ENCODE measurements at regions not wholly inside any gene's neighbourhood (a gene's known extent, or its start where the extent isn't known, plus 50 kb on each side); places are given as distances from the start of the nearest gene placed in this dataset.

GRCh38 chr10:108850138-108850854, 1073.0 kb downstream of the XPNPEP1 start:
- no peak for ATAC-seq

GRCh38 chr10:108849688-108850087, 1073.6 kb downstream of the XPNPEP1 start:
- no peak for ATAC-seq
- no peak for TF ChIP-seq ZSCAN20 (CRISPR knock-in tag; IDR thresholded peaks at IDR 0.05)
- peak; percentile 32 for TF ChIP-seq MAFK (IDR thresholded peaks at IDR 0.05; ENCODE audit: partially characterized antibody)
- 18% methylated on average over 2 of the region's 2 CpGs for WGBS (ENCODE audit: missing lambda C conversion rate)

More at GRCh38 chr10:108850138-108850854, 1073.0 kb downstream of the XPNPEP1 start:
- Histone ChIP-seq H3K4me1 (no peaks in the 10 kb centered on the region), H3K4me3 (no peak overlapping the region), H3K4me2 (no peak overlapping the region), H3K27ac (no peak overlapping the region), H3K9me3 (no peaks in the 10 kb centered on the region)
- FAIRE-seq (no peak), DNase-seq (ENCODE audit: low read depth in 1 of 2, low spot score in 1 of 2) (no peak)
- POLR2A ChIA-PET = no interaction called here
- TF ChIP-seq SREBF2 (IDR thresholded peaks at IDR 0.05) (no peak), NR3C1 (IDR thresholded peaks at IDR 0.05) (no peak), USF2 (IDR thresholded peaks at IDR 0.05) (no peak)
- CTCF ChIA-PET = no interaction called here
- 3% methylated on average over 1 of the region's 1 CpG for WGBS (ENCODE audit: missing lambda C conversion rate)

GRCh38 chr10:108849186-108849585, 1074.1 kb downstream of the XPNPEP1 start:
- CTCF ChIA-PET = no interaction called here
- DNase-seq (ENCODE audit: low read depth in 1 of 2, low spot score in 1 of 2) (no peak), ATAC-seq (no peak), FAIRE-seq (no peak)
- no peaks in the 10 kb centered on the region for H3K9me3 ChIP-seq
- TF ChIP-seq HOXB13 (CRISPR knock-in tag; IDR thresholded peaks at IDR 0.05; ENCODE audit: low read depth) (no peak), RCOR1 (IDR thresholded peaks at IDR 0.05; ENCODE audit: low read depth, low read length) (no peak), ATOH8 (CRISPR knock-in tag; IDR thresholded peaks at IDR 0.05; ENCODE audit: low read depth) (no peak), RNF2 (IDR thresholded peaks at IDR 0.05; ENCODE audit: borderline replicate concordance, low read depth) (no peak), FOSL2 (IDR thresholded peaks at IDR 0.05) (no peak), FOSL2 (CRISPR knock-in tag; IDR thresholded peaks at IDR 0.05) (no peak), NPAS2 (CRISPR knock-in tag; IDR thresholded peaks at IDR 0.05; ENCODE audit: borderline replicate concordance) (no peak), HMGXB4 (CRISPR knock-in tag; IDR thresholded peaks at IDR 0.05; ENCODE audit: borderline replicate concordance) (no peak), HOXA7 (CRISPR knock-in tag; IDR thresholded peaks at IDR 0.05) (no peak)
- no peaks in the 10 kb centered on the region for H3K4me1 ChIP-seq
- POLR2A ChIA-PET = no interaction called here
- H3K4me2 ChIP-seq = no peak overlapping the region
- no peak overlapping the region for H3K27ac ChIP-seq
- H3K4me3 ChIP-seq = no peak overlapping the region

More at GRCh38 chr10:108849688-108850087, 1073.6 kb downstream of the XPNPEP1 start:
- ChIA-PET POLR2A (no interaction called here), CTCF (no interaction called here)
- H3K9me3 ChIP-seq = no peaks in the 10 kb centered on the region
- DNase-seq (ENCODE audit: low read depth in 1 of 2, low spot score in 1 of 2) (no peak), FAIRE-seq (no peak)
- H3K4me2 ChIP-seq = no peak overlapping the region
- H3K4me1 ChIP-seq = no peaks in the 10 kb centered on the region
- H3K4me3 ChIP-seq = no peak overlapping the region
- no peak overlapping the region for H3K27ac ChIP-seq

GRCh38 chr10:108848046-108848445, 1075.3 kb downstream of the XPNPEP1 start:
- H3K4me3 ChIP-seq = no peak overlapping the region
- no peak overlapping the region for H3K27ac ChIP-seq
- CTCF ChIA-PET = interaction anchor here (0.5 to 0.6 kb wide), 3 partner anchors 155 to 1987 kb away, joined by 3 to 4 read pairs (median 4); no protein-coding TSS in a partner anchor
- no peak overlapping the region for H3K4me2 ChIP-seq
- H3K4me1 ChIP-seq = no peaks in the 10 kb centered on the region
- DNase-seq (ENCODE audit: low read depth in 1 of 2, low spot score in 1 of 2) (no peak), ATAC-seq (no peak), FAIRE-seq (no peak)
- no peaks in the 10 kb centered on the region for H3K9me3 ChIP-seq
- TF ChIP-seq HOXB13 (CRISPR knock-in tag; IDR thresholded peaks at IDR 0.05; ENCODE audit: low read depth) = no peak
- no peak for TF ChIP-seq ZFP36 (IDR thresholded peaks at IDR 0.05; ENCODE audit: borderline replicate concordance, partially characterized antibody)
- no peak for TF ChIP-seq FOSL2 (IDR thresholded peaks at IDR 0.05)
- TF ChIP-seq FOSL2 (CRISPR knock-in tag; IDR thresholded peaks at IDR 0.05) = no peak
- 0% methylated on average over 1 of the region's 1 CpG for WGBS (ENCODE audit: missing lambda C conversion rate)
- POLR2A ChIA-PET = no interaction called here
